Frontal cortex (tissue), 3 donors: ENCODE measurements at regions not wholly inside any gene's neighbourhood (a gene's known extent, or its start where the extent isn't known, plus 50 kb on each side); places are given as distances from the start of the nearest gene placed in this dataset.
"Not testable (repeated sequence)": the region's sequence is repeated elsewhere in the genome, so short reads cannot be mapped to it uniquely, and the experiment has no call there.

Experiments used
- DNase-seq, 2 donors: peaks; one replicate each; pipeline ENCODE4 v3.0.0; 2012; ENCODE audit warnings: low spot score in 2 of 2
- FAIRE-seq: peaks from 2 replicates; lab custom pipeline; 2012; peaks lifted over from hg19 to GRCh38; lab: Jason Lieb, UNC
- donor health status: control.
- donor health status: control.
- donor health status: control.

DNA sequence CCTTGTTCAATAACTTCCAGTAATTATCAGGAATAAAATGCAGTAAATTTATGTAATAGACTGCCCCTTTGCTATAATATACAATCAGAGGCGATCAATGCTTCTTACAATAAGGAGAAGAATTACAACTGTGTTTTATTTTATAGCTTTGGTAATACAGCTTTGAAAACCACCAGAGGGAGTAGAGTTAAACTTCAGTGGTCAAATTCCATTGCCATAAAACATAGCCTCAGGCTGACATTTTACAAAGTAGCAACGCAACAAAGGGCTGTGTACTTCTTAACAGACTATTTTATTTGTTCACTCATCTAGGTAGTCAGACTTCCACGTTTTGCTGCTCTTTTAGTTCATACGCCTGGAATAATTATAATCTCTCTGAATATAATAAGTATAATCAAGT, 58.5 kb downstream of the TEX13C start:
- FAIRE-seq, result no peak
- DNase-seq, result no peak

DNA sequence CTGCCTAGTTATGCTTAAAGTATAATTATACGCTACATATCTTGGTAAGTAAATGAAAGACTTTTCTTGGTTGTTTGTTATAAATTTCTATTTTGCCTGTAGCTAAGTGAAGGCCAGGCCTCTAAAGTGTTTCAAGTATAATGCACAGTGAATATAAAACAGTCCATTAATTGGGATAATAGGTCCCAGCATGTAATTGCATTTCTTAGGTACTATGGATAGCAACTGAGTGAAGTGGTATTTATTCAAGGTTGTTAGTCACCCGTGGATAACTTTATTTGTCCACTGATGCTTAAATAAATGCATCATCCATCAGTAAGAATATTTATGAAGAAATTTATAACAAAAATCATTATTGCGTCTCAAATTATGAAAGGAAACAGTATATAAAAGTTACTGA, 59.1 kb downstream of the TEX13C start:
- FAIRE-seq (no peak), DNase-seq (no peak)

DNA sequence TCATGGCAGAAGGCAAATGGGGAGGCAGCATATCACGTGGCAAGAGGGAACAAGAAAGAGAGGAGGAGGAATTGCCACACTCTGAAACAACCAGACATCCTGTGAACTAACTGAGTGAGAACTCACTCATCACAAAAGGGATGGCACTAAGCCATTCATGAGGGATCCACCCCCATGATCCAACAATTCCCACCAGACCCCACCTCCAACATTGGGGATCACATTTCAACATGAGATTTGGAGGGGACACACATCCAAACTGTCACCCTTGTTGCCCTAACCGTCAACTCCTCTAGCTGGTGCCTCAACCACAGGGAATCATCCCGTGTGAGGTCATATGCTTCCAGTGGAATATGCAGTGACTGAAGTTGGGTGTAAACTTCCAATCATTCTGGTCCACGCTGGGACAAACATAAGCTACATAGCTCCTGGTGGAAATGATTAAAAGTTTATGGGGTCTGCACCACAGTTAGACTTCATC, 62.5 kb downstream of the TEX13C start:
- no peak for FAIRE-seq

GRCh38 chrX:125382889-125383288, 63.2 kb downstream of the TEX13C start:
- no peak for DNase-seq

More for the DNA sequence above, 62.5 kb downstream of the TEX13C start:
- no peak for DNase-seq

GRCh38 chrX:125384867-125385266, 65.2 kb downstream of the TEX13C start:
- DNase-seq, result no peak
- FAIRE-seq, result no peak

More at GRCh38 chrX:125382889-125383288, 63.2 kb downstream of the TEX13C start:
- no peak for FAIRE-seq

GRCh38 chrX:125387945-125388344, 68.3 kb downstream of the TEX13C start:
- DNase-seq (no peak), FAIRE-seq (no peak)

GRCh38 chrX:125394449-125394848, 74.8 kb downstream of the TEX13C start:
- FAIRE-seq (no peak), DNase-seq (no peak)

- DNase-seq (no peak), FAIRE-seq (no peak)
Observed at GRCh38 chrX:125395626-125396025, 76.0 kb downstream of the TEX13C start.

DNA sequence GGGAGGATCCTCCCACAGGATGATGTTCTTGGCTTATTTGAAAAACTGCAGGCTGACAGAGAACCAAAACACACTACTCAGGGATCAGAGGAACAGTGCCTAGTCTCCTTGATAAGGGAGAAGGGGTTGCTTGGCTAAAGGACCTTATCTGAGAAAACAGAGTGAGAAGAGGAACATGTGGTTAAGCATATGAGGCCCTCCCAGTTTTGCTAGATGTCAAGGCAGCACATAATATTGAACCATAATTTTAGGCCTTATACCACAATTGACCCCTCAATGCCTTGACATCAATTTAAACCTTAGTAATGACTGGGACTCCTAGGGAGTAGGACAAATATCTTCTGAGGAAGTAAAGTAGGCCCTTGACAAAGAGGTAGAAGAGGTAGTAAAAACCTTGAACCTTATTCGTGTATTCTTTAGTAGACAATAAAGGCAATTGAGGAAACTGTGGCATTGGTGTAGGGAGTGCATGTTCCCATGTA, 79.3 kb downstream of the TEX13C start:
- FAIRE-seq (no peak), DNase-seq (no peak)

GRCh38 chrX:125402807-125403206, 83.1 kb downstream of the TEX13C start:
- FAIRE-seq (no peak), DNase-seq (no peak)

DNA sequence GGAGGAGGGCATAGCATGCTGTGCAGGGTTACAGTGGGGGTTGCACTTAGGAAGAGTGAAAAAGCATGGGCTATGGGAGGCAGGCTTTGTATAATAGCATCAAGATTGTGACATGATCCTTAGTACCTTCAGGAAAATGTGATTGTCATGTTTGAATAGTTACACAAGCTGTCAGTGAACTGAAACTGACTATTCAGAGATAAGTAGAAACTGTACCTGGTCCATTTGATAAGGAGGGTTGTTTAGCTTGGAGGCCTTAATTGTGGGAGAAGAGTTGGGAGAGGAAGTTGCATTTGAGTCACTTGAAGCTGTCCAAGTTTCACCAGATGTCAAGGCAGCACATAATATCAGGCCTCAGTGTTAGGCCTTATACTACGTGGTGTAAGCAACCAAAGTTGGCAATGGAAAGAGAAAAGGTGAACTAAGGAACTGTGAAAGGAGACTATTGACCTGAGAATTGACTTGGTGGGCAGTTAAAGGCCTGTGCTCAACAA, 85.0 kb downstream of the TEX13C start:
- DNase-seq (no peak), FAIRE-seq (no peak)

DNA sequence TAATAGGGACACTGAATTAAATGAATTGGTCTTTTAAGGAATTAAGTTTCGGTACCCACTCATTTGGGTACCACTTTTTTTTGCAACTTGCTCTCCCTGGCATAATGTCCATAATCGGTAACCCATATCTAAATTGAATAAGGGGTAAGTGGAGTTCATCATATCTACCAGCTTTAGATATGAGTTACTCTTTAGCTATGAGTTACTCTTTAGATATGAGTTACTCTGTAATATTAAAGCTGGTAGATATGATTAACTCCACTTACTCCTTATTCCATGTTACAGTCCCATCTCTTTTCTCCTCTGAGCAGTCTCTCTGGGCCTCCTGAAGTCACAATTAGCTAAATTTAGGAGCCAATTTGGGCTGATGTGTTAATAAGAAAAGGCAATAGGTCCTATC, 85.7 kb downstream of the TEX13C start:
- FAIRE-seq, result no peak

GRCh38 chrX:125407314-125407713, 87.6 kb downstream of the TEX13C start:
- DNase-seq (no peak), FAIRE-seq (no peak)

More for the DNA sequence above, 85.7 kb downstream of the TEX13C start:
- no peak for DNase-seq

DNA sequence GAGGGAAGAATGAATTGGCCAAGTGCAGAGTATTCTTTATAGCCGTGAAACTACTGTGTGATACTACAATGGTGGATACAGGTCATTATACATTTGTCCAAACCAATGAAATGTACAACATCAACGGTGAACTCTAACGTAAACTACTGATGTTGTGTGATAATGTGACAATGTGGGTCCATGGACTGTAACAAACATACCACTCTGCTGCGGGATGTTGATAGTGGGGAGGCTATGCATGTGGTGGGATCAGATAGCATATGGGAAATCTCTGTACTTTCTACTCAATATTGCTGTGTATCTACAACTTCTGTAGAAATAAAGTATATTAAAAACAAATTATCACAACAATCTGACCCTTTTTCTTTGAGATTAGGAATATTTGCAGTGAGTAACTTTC, 101.1 kb downstream of the TEX13C start:
- no peak for FAIRE-seq

DNA sequence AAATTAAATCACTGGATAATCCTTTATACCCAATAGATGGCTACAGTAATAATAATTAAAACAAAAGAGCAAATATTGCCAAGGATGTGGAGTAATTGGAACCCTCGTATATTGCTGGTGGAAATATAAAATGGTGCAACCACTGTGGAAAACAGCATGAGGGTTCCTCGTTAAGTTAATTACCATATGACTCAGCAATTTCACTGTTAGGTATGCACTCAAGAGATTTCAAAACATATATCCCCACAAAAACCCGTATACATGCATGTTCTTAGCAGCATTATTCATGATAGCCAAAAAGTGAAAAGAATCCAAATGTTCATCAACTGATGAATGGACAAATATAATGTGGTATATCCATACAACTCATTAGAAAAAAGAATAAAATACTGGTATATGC, 103.3 kb downstream of the TEX13C start:
- FAIRE-seq (no peak), DNase-seq (no peak)

More for the DNA sequence above, 101.1 kb downstream of the TEX13C start:
- no peak for DNase-seq

- no peak for FAIRE-seq
Observed at GRCh38 chrX:125424536-125424935, 104.9 kb downstream of the TEX13C start.

GRCh38 chrX:125436855-125437254, 117.2 kb downstream of the TEX13C start:
- no peak for FAIRE-seq
- no peak for DNase-seq

More at GRCh38 chrX:125424536-125424935, 104.9 kb downstream of the TEX13C start:
- no peak for DNase-seq

GRCh38 chrX:125439194-125439849, 119.7 kb downstream of the TEX13C start:
- FAIRE-seq (no peak), DNase-seq (no peak)

DNA sequence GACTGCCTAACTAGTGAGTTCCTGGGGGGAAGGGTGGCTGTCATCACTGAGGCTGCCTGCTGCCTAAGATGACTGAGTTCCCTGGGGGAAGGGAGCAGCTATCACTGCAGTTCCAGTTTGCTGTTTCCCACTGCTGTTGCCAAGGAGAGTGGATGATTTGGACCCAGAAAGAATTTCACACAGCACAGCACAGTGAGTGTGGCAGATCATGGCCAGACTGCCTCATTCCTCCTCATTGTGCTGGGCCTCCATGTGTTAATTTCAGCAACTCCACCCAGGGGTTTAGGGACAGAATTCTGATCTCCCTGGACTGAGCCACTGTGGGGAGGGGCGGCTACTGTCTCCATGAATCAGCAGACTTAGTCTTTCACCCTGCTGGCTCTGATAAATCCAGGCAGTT, 125.0 kb downstream of the TEX13C start:
- no peak for FAIRE-seq

GRCh38 chrX:125475482-125475881, 155.8 kb downstream of the TEX13C start:
- FAIRE-seq (no peak), DNase-seq (no peak)

More for the DNA sequence above, 125.0 kb downstream of the TEX13C start:
- no peak for DNase-seq

GRCh38 chrX:125492439-125492838, 172.8 kb downstream of the TEX13C start:
- DNase-seq, result no peak
- no peak for FAIRE-seq

DNA sequence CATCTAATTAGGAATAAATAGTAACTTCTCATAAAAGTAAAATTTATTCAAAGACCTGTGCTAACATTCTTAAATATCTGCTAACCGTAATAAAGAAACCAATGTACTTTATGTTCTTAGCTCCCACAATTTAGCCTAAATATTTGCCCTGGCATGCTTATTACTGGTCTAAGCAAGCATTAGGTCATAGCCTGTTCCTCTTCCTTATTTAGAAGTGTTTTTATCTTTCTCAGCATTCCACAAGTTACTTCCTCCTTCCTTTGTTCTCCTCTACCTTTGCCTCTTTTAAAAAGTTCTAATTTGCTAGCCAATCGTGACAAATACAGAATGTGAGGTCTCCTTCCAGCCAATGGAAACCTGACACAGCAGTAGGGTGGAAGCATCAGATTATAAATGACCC, 173.3 kb downstream of the TEX13C start:
- DNase-seq, FAIRE-seq: not testable (repeated sequence)
